GM23248 (cell line): ENCODE measurements at regions not wholly inside any gene's neighbourhood (a gene's known extent, or its start where the extent isn't known, plus 50 kb on each side); places are given as distances from the start of the nearest gene placed in this dataset.

ENCODE experiments used
- DNase-seq: peaks from one replicate; pipeline ENCODE4 v3.0.0-alpha.2; 2015
- H2AFZ ChIP-seq: fragments of 200-600 bp; sonication (generic); 2 replicates; pipeline ENCODE4 v1.6.1; 2016; ENCODE audit warnings: antibody characterized with exemption
- H3F3A ChIP-seq: fragments of 200-600 bp; sonication (generic); 2 replicates; pipeline ENCODE4 v1.6.1; 2016; ENCODE audit warnings: mild to moderate bottlenecking, antibody characterized with exemption, mixed run types; ENCODE audit not compliant: insufficient read depth
- H3K27ac ChIP-seq: fragments of 200-600 bp; sonication (generic); 2 replicates; pipeline ENCODE4 v1.5.1; 2016; ENCODE audit warnings: mild to moderate bottlenecking
- H3K27me3 ChIP-seq: fragments of 200-600 bp; sonication (generic); replicated peaks from 2 replicates; pipeline ENCODE4 v1.6.1; 2016; ENCODE audit warnings: mild to moderate bottlenecking; ENCODE audit not compliant: insufficient read depth
- H3K36me3 ChIP-seq: fragments of 200-600 bp; sonication (generic); 2 replicates; pipeline ENCODE4 v1.6.1; 2016; ENCODE audit warnings: low read depth, mild to moderate bottlenecking
- H3K4me1 ChIP-seq: fragments of 200-600 bp; sonication (generic); 2 replicates; pipeline ENCODE4 v1.6.1; 2016; ENCODE audit warnings: mild to moderate bottlenecking; ENCODE audit not compliant: insufficient read depth
- H3K4me2 ChIP-seq: fragments of 200-600 bp; sonication (generic); one replicate; pipeline ENCODE4 v1.6.1; 2016; ENCODE audit warnings: mild to moderate bottlenecking; ENCODE audit not compliant: unreplicated experiment
- H3K4me3 ChIP-seq: fragments of 200-600 bp; sonication (generic); 2 replicates; pipeline ENCODE4 v1.5.1; 2016; ENCODE audit warnings: mild to moderate bottlenecking
- H3K79me2 ChIP-seq: fragments of 200-600 bp; sonication (generic); 2 replicates; pipeline ENCODE4 v1.6.1; 2016; ENCODE audit warnings: mild to moderate bottlenecking; ENCODE audit not compliant: insufficient read depth
- H3K9ac ChIP-seq: fragments of 200-600 bp; sonication (generic); 2 replicates; pipeline ENCODE4 v1.6.1; 2016; ENCODE audit warnings: mild to moderate bottlenecking
- H3K9me2 ChIP-seq: fragments of 200-600 bp; sonication (generic); 2 replicates; pipeline ENCODE4 v1.6.1; 2016; ENCODE audit warnings: mixed run types, mild to moderate bottlenecking, moderate library complexity; ENCODE audit not compliant: insufficient read depth
- H3K9me3 ChIP-seq: fragments of 200-600 bp; sonication (generic); one replicate; pipeline ENCODE4 v1.6.1; 2017; ENCODE audit warnings: low read depth
- H4K20me1 ChIP-seq: fragments of 200-600 bp; sonication (generic); 2 replicates; pipeline ENCODE4 v1.6.0; 2016; ENCODE audit not compliant: insufficient read depth
- EZH2 ChIP-seq: fragments of 200-600 bp; sonication (generic); IDR thresholded peaks from 2 replicates; pipeline ENCODE4 v1.6.1; 2018; ENCODE audit warnings: antibody characterized with exemption, mild to moderate bottlenecking; ENCODE audit not compliant: insufficient read depth, poor library complexity, severe bottlenecking
- EZH2phosphoT487 ChIP-seq: fragments of 200-600 bp; sonication (generic); IDR thresholded peaks from 2 replicates; pipeline ENCODE4 v1.6.1; 2018; ENCODE audit warnings: antibody characterized with exemption, moderate library complexity, mild to moderate bottlenecking, low read depth; ENCODE audit not compliant: insufficient read depth
- WGBS, 2 experiments: methylation state at CpG; one replicate each; pipeline ENCODE4 v1.1.6; 2015 to 2017; ENCODE audit warnings: low lambda C conversion rate in 2 of 2, low coverage in 1 of 2; ENCODE audit errors: missing lambda C conversion rate in 2 of 2; 5-methylcytosine and 5-hydroxymethylcytosine counted together
- in situ Hi-C: fragments of 300-500 bp; cut with MboI; formaldehyde crosslinking; loops from 2 replicates; pipeline ENCODE4 v1.15.0; 2020

DNA sequence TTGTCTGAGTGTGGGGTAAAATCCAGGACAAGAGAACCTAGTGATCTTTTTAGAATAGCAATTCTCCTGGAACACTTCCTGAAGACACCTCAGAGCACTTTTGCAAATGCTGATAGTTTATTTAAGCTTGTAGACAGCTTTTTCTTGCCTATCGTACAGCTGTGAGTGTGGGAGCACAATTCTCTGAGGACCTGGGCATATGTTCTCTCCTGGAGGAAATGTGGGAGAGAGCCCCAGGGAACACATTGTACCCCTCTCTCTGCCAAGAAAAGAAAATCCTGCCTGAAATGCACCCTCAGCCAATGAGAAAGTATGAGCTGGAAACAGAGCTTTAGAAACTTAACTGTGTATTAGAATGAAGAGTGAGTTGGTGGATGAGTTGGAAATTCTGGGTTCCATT, 308.3 kb upstream of the SEMA6D start:
- no peaks in the 10 kb centered on the region for H3K9me2 ChIP-seq
- no peaks in the 10 kb centered on the region for H3K9me3 ChIP-seq
- DNase-seq, result no peak
- no peaks in the 10 kb centered on the region for H3F3A ChIP-seq
- no peaks in the 10 kb centered on the region for H4K20me1 ChIP-seq
- H3K9ac ChIP-seq, result no peak overlapping the region
- WGBS, 2 experiments, result 0 to 7% methylated on average over 1 of the region's 1 CpG
- H3K4me2 ChIP-seq, result no peak overlapping the region
- in situ Hi-C loops, result no loop called here
- H3K27ac ChIP-seq, result no peak overlapping the region
- no peaks in the 10 kb centered on the region for H3K36me3 ChIP-seq
- H2AFZ ChIP-seq, result no peak overlapping the region
- H3K4me1 ChIP-seq, result no peaks in the 10 kb centered on the region
- H3K79me2 ChIP-seq, result no peaks in the 10 kb centered on the region
- H3K27me3 ChIP-seq, result no peaks in the 10 kb centered on the region
- no peak for TF ChIP-seq EZH2phosphoT487
- no peak for TF ChIP-seq EZH2
- no peak overlapping the region for H3K4me3 ChIP-seq

DNA sequence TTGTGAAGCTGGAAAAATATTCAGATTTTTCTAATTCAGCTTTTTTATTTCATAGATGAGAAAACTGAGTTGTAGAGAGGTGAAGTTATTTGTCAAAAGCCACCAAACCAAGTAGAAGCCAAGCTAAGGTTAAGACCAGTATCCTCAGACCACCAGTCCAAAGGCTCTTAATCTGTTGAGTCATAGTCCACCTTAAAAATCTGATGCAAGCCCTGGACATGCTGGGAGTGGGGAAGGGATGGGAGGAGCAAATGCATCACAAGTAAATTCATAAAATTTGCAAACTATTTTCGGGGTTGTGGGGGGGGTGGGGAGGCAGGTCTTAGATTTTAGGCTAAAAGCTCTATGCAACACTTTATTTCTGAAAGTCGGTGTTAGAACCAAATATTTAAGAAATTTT, 307.7 kb upstream of the SEMA6D start:
- H3K4me1 ChIP-seq, result no peaks in the 10 kb centered on the region
- in situ Hi-C loops, result no loop called here
- TF ChIP-seq EZH2phosphoT487, result no peak
- no peak for TF ChIP-seq EZH2
- H3K27ac ChIP-seq, result no peak overlapping the region
- no peaks in the 10 kb centered on the region for H3K9me2 ChIP-seq
- H3K9me3 ChIP-seq, result no peaks in the 10 kb centered on the region
- no peaks in the 10 kb centered on the region for H3K36me3 ChIP-seq
- no peak overlapping the region for H3K9ac ChIP-seq
- no peak overlapping the region for H2AFZ ChIP-seq
- 56 to 59% methylated on average over 2 of the region's 2 CpGs for WGBS, 2 experiments
- H4K20me1 ChIP-seq, result no peaks in the 10 kb centered on the region
- no peak overlapping the region for H3K4me3 ChIP-seq
- no peaks in the 10 kb centered on the region for H3K27me3 ChIP-seq
- no peaks in the 10 kb centered on the region for H3K79me2 ChIP-seq
- no peak for DNase-seq
- H3F3A ChIP-seq, result no peaks in the 10 kb centered on the region
- no peak overlapping the region for H3K4me2 ChIP-seq

DNA sequence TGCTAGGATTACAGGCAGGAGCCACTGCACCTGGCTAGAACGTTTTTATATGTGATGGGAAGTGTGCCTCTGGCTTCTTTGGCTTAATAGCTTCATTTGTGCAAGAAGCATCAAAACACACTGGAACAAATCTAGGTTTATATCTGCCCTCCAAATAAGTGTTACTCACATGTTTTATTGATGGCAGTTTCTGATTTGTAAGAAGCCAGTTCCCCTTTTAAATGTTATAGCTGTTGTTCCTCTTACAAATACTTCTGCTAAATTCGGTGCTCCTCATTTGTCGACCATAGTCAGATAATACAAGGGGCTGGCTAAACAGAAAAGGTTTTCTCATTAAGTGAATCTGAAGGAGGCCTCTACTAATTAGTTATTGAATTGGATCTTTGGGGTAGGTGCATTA, 307.1 kb upstream of the SEMA6D start:
- no peak overlapping the region for H3K4me3 ChIP-seq
- DNase-seq, result no peak
- TF ChIP-seq EZH2phosphoT487 (no peak), EZH2 (no peak)
- in situ Hi-C loops, result no loop called here
- no peaks in the 10 kb centered on the region for H3K9me2 ChIP-seq
- no peak overlapping the region for H3K27ac ChIP-seq
- no peaks in the 10 kb centered on the region for H3F3A ChIP-seq
- H3K4me1 ChIP-seq, result no peaks in the 10 kb centered on the region
- no peaks in the 10 kb centered on the region for H3K36me3 ChIP-seq
- WGBS, 2 experiments, result 20 to 30% methylated on average over 3 of the region's 3 CpGs
- H4K20me1 ChIP-seq, result no peaks in the 10 kb centered on the region
- H3K27me3 ChIP-seq, result no peaks in the 10 kb centered on the region
- no peak overlapping the region for H3K9ac ChIP-seq
- H3K9me3 ChIP-seq, result no peaks in the 10 kb centered on the region
- H3K4me2 ChIP-seq, result no peak overlapping the region
- H2AFZ ChIP-seq, result no peak overlapping the region
- no peaks in the 10 kb centered on the region for H3K79me2 ChIP-seq

DNA sequence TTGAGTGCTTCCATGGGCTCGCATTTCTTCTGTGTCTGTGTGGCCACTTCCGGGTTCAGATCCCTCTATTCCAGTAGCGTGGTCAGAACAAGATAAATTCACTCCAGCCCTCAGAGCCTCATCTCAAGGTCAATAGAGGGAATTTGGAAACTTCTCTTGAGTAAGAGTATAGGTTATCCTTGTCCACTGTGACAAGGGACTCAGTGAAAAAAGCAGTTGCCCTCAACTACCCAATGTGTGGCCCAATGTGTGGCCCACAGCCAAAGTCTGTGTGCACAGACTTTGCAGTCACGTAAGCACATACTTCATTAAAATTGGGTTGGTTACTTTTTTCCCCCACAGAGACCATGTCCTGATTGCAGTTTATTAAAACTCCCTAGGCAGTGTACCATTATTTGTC, 305.6 kb upstream of the SEMA6D start:
- H3K9me3 ChIP-seq, result no peaks in the 10 kb centered on the region
- WGBS, 2 experiments, result 75 to 76% methylated on average over 4 of the region's 4 CpGs
- in situ Hi-C loops, result no loop called here
- H3K4me1 ChIP-seq, result no peaks in the 10 kb centered on the region
- no peaks in the 10 kb centered on the region for H4K20me1 ChIP-seq
- H3F3A ChIP-seq, result no peaks in the 10 kb centered on the region
- no peak overlapping the region for H3K9ac ChIP-seq
- H3K27ac ChIP-seq, result no peak overlapping the region
- H3K4me3 ChIP-seq, result no peak overlapping the region
- TF ChIP-seq EZH2 (no peak), EZH2phosphoT487 (no peak)
- no peak for DNase-seq
- H3K79me2 ChIP-seq, result no peaks in the 10 kb centered on the region
- no peak overlapping the region for H2AFZ ChIP-seq
- no peak overlapping the region for H3K4me2 ChIP-seq
- H3K9me2 ChIP-seq, result no peaks in the 10 kb centered on the region
- no peaks in the 10 kb centered on the region for H3K27me3 ChIP-seq
- H3K36me3 ChIP-seq, result no peaks in the 10 kb centered on the region

DNA sequence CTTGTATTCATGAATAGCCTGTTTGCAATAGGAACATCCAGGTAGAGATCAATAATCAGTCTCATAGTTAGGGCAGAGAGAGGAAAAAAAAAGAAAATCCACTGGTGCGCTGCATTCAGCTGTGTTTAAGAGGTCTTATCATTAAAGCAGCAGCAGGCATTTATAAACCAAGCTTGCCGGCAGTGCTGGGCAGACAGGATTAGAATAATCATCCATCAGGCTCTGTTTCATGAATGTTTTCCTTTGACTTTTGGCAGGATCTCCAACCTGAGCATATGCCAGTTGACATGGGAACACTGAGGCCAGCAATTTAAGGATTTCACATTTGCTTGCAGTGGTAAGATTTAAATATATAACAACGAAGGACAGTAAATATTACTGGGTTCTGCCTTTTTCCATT, 305.2 kb upstream of the SEMA6D start:
- Histone ChIP-seq H3K4me1 (no peaks in the 10 kb centered on the region), H4K20me1 (no peaks in the 10 kb centered on the region), H3K36me3 (no peaks in the 10 kb centered on the region), H3K9ac (no peak overlapping the region), H3K4me3 (no peak overlapping the region), H3K9me3 (no peaks in the 10 kb centered on the region), H3K9me2 (no peaks in the 10 kb centered on the region), H3F3A (no peaks in the 10 kb centered on the region), H3K27ac (no peak overlapping the region), H2AFZ (no peak overlapping the region), H3K27me3 (no peaks in the 10 kb centered on the region), H3K79me2 (no peaks in the 10 kb centered on the region), H3K4me2 (no peak overlapping the region)
- in situ Hi-C loops, result no loop called here
- WGBS, 2 experiments, result 28 to 30% methylated on average over 3 of the region's 3 CpGs
- no peak for TF ChIP-seq EZH2
- no peak for TF ChIP-seq EZH2phosphoT487
- DNase-seq, result no peak
